GM18873 (cell line): ENCODE measurements at regions not wholly inside any gene's neighbourhood (a gene's known extent, or its start where the extent isn't known, plus 50 kb on each side); places are given as distances from the start of the nearest gene placed in this dataset.
"Not testable (repeated sequence)": the region's sequence is repeated elsewhere in the genome, so short reads cannot be mapped to it uniquely, and the experiment has no call there.

ENCODE experiments used
- ATAC-seq: cut with Tn5 transposase; IDR thresholded peaks from one replicate; pipeline ENCODE4 v1.9.1; 2021; ENCODE audit warnings: mild to moderate bottlenecking, moderate library complexity, moderate number of reproducible peaks; ENCODE audit not compliant: unreplicated experiment, low FRiP score

- no peak for ATAC-seq
These were observed 384.8 kb upstream of the PCSK5 start for GRCh38 chr9:75505654-75506053.

GRCh38 chr9:75529463-75529862 is 361.0 kb upstream of the PCSK5 start:
- ATAC-seq: no peak

DNA sequence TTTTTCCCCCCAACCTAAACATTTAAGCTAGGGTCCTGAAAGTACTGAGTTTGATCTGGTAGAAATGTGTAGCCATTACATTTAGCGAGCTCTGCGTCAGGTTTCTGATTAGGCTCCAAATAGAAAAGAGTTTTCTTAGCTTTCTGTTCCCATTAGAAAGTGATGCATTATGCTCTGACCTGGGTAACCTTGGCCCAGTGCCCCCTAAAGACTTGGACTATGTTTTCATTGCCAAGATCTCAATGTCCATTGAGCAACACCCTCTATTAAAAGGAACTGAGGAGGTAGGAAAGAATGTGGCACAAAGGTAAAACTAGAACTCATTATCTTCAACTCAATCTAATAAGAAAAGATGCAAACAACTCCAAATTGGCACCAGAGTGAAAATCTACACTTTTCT is 358.9 kb upstream of the PCSK5 start:
- no peak for ATAC-seq

DNA sequence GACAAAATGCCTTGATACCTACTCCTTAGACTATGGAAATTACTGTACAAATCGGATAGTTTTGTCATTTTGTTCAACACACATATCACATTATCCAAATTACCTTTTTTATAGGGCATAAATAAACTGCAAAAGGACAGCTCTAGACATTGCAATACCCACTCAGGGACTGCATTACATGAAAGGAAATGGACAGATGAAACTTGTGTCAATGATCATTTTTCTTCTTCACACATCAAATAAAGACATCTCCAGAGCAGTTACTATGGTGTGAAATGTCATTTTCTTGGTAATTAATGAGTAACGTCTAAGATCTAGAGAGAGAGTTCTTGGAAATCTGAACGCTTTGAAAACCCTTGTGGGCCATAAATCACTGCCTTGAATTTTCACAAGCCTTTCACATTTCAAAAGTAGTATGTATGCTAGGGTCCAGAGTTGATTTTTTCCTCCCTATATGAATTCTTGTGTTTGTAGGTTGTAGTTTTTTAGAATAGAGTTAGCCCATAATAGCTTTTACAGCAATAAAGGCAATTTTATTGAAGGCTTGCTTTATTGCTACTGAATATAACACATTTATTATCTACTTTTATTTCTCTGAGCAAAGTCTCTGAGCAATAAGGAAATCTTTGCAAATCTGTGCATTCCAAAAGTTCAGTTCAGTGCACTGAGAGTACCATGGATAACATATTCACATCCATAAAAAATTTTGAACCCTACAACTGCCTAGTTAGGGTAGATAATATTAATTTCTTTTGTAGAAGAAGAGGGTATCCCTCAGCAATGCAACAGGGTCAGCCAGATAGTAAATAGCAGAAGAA is 358.0 kb upstream of the PCSK5 start:
- no peak for ATAC-seq

- ATAC-seq: no peak
These were observed 350.9 kb upstream of the PCSK5 start for GRCh38 chr9:75539523-75539922.

GRCh38 chr9:75540185-75540584 is 350.3 kb upstream of the PCSK5 start:
- ATAC-seq: no peak

DNA sequence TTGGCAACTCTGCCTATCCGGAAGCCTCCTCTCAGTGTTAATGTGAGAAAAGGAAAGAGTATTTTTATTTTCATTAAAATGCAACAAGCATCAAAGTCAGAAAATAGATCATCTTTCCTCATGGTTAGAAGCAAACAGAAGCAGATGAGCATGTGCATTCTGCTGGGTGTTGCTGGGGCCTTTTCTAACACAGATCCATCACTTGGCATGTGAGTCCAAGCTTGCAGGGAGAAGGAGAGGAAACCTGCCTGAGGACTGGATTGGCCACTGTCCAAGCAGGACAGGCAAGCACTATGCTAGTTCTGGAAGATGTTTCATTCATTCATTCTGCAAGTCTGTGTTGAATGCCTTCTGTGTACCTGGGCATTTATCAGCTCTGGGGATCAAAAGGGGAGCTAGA is 348.7 kb upstream of the PCSK5 start:
- ATAC-seq: no peak

GRCh38 chr9:75544815-75545214 is 345.7 kb upstream of the PCSK5 start:
- no peak for ATAC-seq

- no peak for ATAC-seq
These were observed 345.2 kb upstream of the PCSK5 start for GRCh38 chr9:75545287-75545686.

GRCh38 chr9:75548871-75549270 is 341.6 kb upstream of the PCSK5 start:
- ATAC-seq: no peak

- no peak for ATAC-seq
These were observed 338.6 kb upstream of the PCSK5 start for GRCh38 chr9:75551861-75552260.

DNA sequence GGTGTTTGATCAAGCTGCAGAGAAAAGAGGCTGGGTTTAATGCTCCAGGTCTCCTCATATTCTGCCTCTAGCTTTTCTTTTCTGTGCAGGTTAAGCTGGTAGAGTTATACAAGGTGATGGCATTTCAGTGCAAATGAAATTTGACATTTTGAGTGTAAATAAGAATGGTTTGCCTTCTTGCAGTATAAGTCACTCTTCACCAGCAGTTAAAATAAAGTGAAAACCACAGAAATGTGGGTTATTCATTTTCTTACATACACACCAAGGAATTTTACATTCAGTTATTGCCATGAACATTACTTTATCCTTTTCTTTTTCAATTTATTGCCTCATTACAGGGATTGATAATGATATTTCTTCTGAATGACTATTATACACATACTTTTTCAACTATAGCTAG is 337.5 kb upstream of the PCSK5 start:
- no peak for ATAC-seq

DNA sequence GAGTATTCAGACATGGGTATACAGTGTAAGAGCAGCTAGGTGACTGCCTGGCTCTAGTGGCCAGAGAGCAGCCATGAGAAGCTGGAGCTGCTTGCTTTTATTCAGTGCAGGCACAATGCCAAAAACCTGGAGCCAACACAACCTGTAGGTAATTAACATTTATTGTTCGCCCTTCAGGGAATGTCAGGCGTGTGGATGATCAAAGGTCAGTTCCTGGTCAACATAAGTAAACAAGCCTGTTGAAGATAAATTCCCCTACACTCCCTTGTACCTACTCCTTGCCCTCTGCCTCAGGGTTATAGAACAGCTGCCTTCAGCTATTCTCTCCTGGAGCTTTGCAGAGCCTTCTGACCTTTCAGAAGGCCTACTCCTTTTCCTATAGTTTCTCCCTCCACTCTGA is 323.7 kb upstream of the PCSK5 start:
- ATAC-seq: not testable (repeated sequence)

GRCh38 chr9:75570538-75570937 is 319.9 kb upstream of the PCSK5 start:
- ATAC-seq: no peak

GRCh38 chr9:75574569-75574968 is 315.9 kb upstream of the PCSK5 start:
- no peak for ATAC-seq

- ATAC-seq: no peak
These were observed 307.6 kb upstream of the PCSK5 start for GRCh38 chr9:75582870-75583269.

DNA sequence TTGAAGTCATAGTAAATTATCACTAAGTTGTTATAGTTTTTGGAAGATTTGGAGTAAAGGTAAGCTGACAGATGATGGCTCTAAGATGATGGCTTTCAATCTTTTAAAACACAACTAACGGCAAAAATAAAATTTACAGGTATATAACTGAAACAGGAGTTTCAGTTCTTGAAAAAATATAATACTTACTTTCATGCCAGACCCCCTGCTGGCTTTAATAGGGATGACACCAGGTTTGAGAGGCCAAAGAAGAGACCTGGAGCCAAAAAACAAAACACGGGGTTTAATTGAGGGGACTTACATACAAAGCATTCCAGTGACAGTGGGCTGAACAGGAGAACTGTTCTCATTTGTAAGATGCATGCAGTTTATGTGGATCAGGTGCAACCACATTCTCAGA is 301.7 kb upstream of the PCSK5 start:
- ATAC-seq: no peak

- ATAC-seq: no peak
These were observed 301.0 kb upstream of the PCSK5 start for GRCh38 chr9:75589497-75589896.

GRCh38 chr9:75591972-75592371 is 298.5 kb upstream of the PCSK5 start:
- ATAC-seq: no peak

- ATAC-seq: no peak
These were observed 297.9 kb upstream of the PCSK5 start for GRCh38 chr9:75592586-75592985.

- ATAC-seq: no peak
These were observed 296.6 kb upstream of the PCSK5 start for GRCh38 chr9:75593920-75594319.

DNA sequence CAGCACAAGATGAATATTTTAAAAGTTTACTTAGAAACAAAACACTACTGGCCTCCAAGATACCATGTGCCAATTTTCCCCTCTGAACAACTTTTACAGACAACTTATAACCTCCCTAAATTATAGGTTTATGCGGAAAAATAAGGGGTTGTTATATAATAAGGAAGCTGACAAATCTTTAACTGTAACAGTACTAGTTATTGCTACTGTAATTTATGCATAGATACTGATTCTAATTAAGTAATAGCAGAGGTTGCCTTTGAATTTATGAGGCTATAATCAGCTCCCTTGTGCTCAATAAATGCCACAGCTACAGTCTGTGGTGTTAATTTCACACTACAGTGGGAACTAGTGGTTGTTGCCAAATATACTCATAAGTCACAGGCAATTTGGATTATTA is 291.3 kb upstream of the PCSK5 start:
- no peak for ATAC-seq

DNA sequence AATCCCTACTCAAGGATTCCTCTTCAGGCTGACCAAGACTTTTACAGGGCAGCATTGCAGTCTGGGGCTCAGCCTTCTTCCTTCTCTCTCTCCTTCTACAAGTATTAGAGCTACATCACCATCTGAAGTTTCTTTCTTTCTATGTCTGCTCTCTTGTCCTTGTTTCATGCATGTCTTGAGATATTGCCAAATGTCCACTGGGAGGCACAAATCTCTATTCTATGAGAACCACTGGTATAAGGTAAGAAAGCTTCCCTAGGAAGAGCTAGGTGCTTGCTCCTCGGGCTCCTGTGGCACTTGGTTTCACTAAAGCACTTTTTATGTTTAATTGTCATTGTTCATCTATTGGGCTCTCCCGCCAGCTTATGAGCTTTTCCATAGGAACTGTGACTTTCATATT is 289.2 kb upstream of the PCSK5 start:
- no peak for ATAC-seq
